ENCODE measurements at regions not wholly inside any gene's neighbourhood (a gene's known extent, or its start where the extent isn't known, plus 50 kb on each side); places are given as distances from the start of the nearest gene placed in this dataset.
A peak's percentile ranks its signal among the peaks of the same experiment; 100 is the strongest.

GRCh38 chrX:45517090-45517973, 316.7 kb upstream of the DIPK2B start:
- Histone ChIP-seq H3K4me1 (ENCODE audit: insufficient read depth, low read length, severe bottlenecking) (no peaks in the 10 kb centered on the region), H3K27me3 (ENCODE audit: insufficient read depth, low read length) (no peaks in the 10 kb centered on the region), H3K9ac (ENCODE audit: low read length) (no peak overlapping the region), H2AFZ (ENCODE audit: low read length) (no peak overlapping the region), H3F3A (ENCODE audit: insufficient read depth, low read length) (no peaks in the 10 kb centered on the region), H3K79me2 (ENCODE audit: insufficient read depth, low read length) (no peaks in the 10 kb centered on the region), H3K4me2 (ENCODE audit: low read length) (no peak overlapping the region), H3K9me2 (ENCODE audit: low read depth, low read length) (no peaks in the 10 kb centered on the region), H3K27ac (ENCODE audit: low read depth, low read length, poor library complexity, severe bottlenecking) (no peak overlapping the region), H3K4me3 (ENCODE audit: low read depth, low read length, poor library complexity, severe bottlenecking) (no peak overlapping the region), H4K20me1 (ENCODE audit: insufficient read depth, low read length) (no peaks in the 10 kb centered on the region), H3K9me3 (ENCODE audit: low read length) (no peaks in the 10 kb centered on the region), H3K36me3 (ENCODE audit: insufficient read depth, low read length) (no peaks in the 10 kb centered on the region)
- no peak for TF ChIP-seq CTCF (IDR thresholded peaks at IDR 0.05; ENCODE audit: low read length)
- no peak for TF ChIP-seq EZH2 (IDR thresholded peaks at IDR 0.05; ENCODE audit: borderline replicate concordance, low read length)

- no peak overlapping the region for H3K27ac ChIP-seq (ENCODE audit: low read depth, low read length, poor library complexity, severe bottlenecking)
- no peaks in the 10 kb centered on the region for H4K20me1 ChIP-seq (ENCODE audit: insufficient read depth, low read length)
- no peak overlapping the region for H3K9ac ChIP-seq (ENCODE audit: low read length)
- no peaks in the 10 kb centered on the region for H3F3A ChIP-seq (ENCODE audit: insufficient read depth, low read length)
- H3K27me3 ChIP-seq (ENCODE audit: insufficient read depth, low read length), result no peaks in the 10 kb centered on the region
- no peak overlapping the region for H3K4me2 ChIP-seq (ENCODE audit: low read length)
- H3K4me3 ChIP-seq (ENCODE audit: low read depth, low read length, poor library complexity, severe bottlenecking), result no peak overlapping the region
- no peaks in the 10 kb centered on the region for H3K79me2 ChIP-seq (ENCODE audit: insufficient read depth, low read length)
- TF ChIP-seq CTCF (IDR thresholded peaks at IDR 0.05; ENCODE audit: low read length) (peak; percentile 27; the same call in 1 of the 2 replicates), EZH2 (IDR thresholded peaks at IDR 0.05; ENCODE audit: borderline replicate concordance, low read length) (no peak)
- H2AFZ ChIP-seq (ENCODE audit: low read length), result no peak overlapping the region
- H3K36me3 ChIP-seq (ENCODE audit: insufficient read depth, low read length), result no peaks in the 10 kb centered on the region
- no peaks in the 10 kb centered on the region for H3K4me1 ChIP-seq (ENCODE audit: insufficient read depth, low read length, severe bottlenecking)
- H3K9me2 ChIP-seq (ENCODE audit: low read depth, low read length), result no peaks in the 10 kb centered on the region
- no peaks in the 10 kb centered on the region for H3K9me3 ChIP-seq (ENCODE audit: low read length)
These were observed 314.9 kb upstream of the DIPK2B start for GRCh38 chrX:45515262-45516215.

GRCh38 chrX:45513042-45513441, 312.4 kb upstream of the DIPK2B start:
- Histone ChIP-seq H3K4me3 (ENCODE audit: low read depth, low read length, poor library complexity, severe bottlenecking) (no peak overlapping the region), H3K9me3 (ENCODE audit: low read length) (no peaks in the 10 kb centered on the region), H3K4me2 (ENCODE audit: low read length) (no peak overlapping the region), H3F3A (ENCODE audit: insufficient read depth, low read length) (no peaks in the 10 kb centered on the region), H3K36me3 (ENCODE audit: insufficient read depth, low read length) (no peaks in the 10 kb centered on the region), H3K79me2 (ENCODE audit: insufficient read depth, low read length) (no peaks in the 10 kb centered on the region), H3K9ac (ENCODE audit: low read length) (no peak overlapping the region), H2AFZ (ENCODE audit: low read length) (no peak overlapping the region), H4K20me1 (ENCODE audit: insufficient read depth, low read length) (no peaks in the 10 kb centered on the region), H3K9me2 (ENCODE audit: low read depth, low read length) (no peaks in the 10 kb centered on the region), H3K4me1 (ENCODE audit: insufficient read depth, low read length, severe bottlenecking) (no peaks in the 10 kb centered on the region), H3K27ac (ENCODE audit: low read depth, low read length, poor library complexity, severe bottlenecking) (no peak overlapping the region), H3K27me3 (ENCODE audit: insufficient read depth, low read length) (no peaks in the 10 kb centered on the region)
- TF ChIP-seq EZH2 (IDR thresholded peaks at IDR 0.05; ENCODE audit: borderline replicate concordance, low read length), result no peak
- TF ChIP-seq CTCF (IDR thresholded peaks at IDR 0.05; ENCODE audit: low read length), result no peak

All from OCI-LY1 (cell line).